K562 (cell line): ENCODE measurements at regions not wholly inside any gene's neighbourhood (a gene's known extent, or its start where the extent isn't known, plus 50 kb on each side); places are given as distances from the start of the nearest gene placed in this dataset.

Experiments
- ATAC-seq: fragments of 200-7000 bp; cut with Tn5 transposase; 3 replicates; pipeline ENCODE4 v1.9.1; 2020; ENCODE audit warnings: moderate library complexity
- BruUV-seq: library from RNA; stranded (reverse); fragments of 400-500 nt; replicated peaks from 2 replicates; lab custom pipeline; 2021; lab: Mats Ljungman, UMichigan
- CTCF ChIA-PET: fragments of 300-600 bp; formaldehyde crosslinking; extraction: SDS; loops from one replicate; lab custom pipeline; 2021; ENCODE audit warnings: low intra/inter-chr PET ratio; lab: Yijun Ruan, JAX
- POLR2A ChIA-PET: fragments of 300-600, 350-650 bp; sonication (Branson Sonifier 250); formaldehyde crosslinking; extraction: SDS; loops from one replicate; lab custom pipeline; 2021; ENCODE audit warnings: antibody characterized with exemption, inconsistent platforms; lab: Yijun Ruan, JAX
- DNase-seq, 4 experiments: peaks; one replicate each; pipeline versions ENCODE4 v3.0.0 to v3.0.0-alpha.2; 2011 to 2018; ENCODE audit warnings: low spot score in 3 of 4, mixed read lengths in 3 of 4; ENCODE audit errors: extremely low read depth in 1 of 4
- FAIRE-seq: peaks from 2 replicates; lab custom pipeline; 2011; peaks lifted over from hg19 to GRCh38; lab: Jason Lieb, UNC
- H2AFZ ChIP-seq: 2 replicates; pipeline ENCODE4 v1.6.0; 2011; ENCODE audit warnings: low read depth, low read length, control low read depth, inconsistent platforms
- H3K27ac ChIP-seq: fragments of 200-600 bp; 3 replicates; pipeline ENCODE4 v1.8.0; 2011; ENCODE audit warnings: low read depth, mild to moderate bottlenecking, control low read depth, inconsistent platforms, low read length, moderate library complexity, mixed read lengths; ENCODE audit errors: extremely low read depth
- H3K27me3 ChIP-seq, 2 experiments: fragments of 300-600 bp in 1 of 2; 2 replicates in 1 of 2; 3 replicates in 1 of 2; pipeline versions ENCODE4 v1.6.0 to v1.8.0; 2011; ENCODE audit warnings: inconsistent platforms in 2 of 2, low read length in 2 of 2, mild to moderate bottlenecking in 1 of 2, mixed read lengths in 1 of 2, moderate library complexity in 1 of 2; ENCODE audit not compliant: control insufficient read depth in 2 of 2, insufficient read depth in 2 of 2
- H3K36me3 ChIP-seq: fragments of 300-600 bp; 3 replicates; pipeline ENCODE4 v1.8.0; 2011; ENCODE audit warnings: mild to moderate bottlenecking, low read length, inconsistent platforms; ENCODE audit not compliant: control insufficient read depth, insufficient read depth
- H3K4me1 ChIP-seq, 2 experiments: fragments of 200-600 bp in 1 of 2; replicated peaks in 1 of 2; 2 replicates in 1 of 2; 3 replicates in 1 of 2; pipeline versions ENCODE4 v1.5.1 to v1.8.0; 2011; ENCODE audit warnings: inconsistent platforms in 2 of 2, low read length in 2 of 2, mild to moderate bottlenecking in 1 of 2, mixed read lengths in 1 of 2, moderate library complexity in 1 of 2; ENCODE audit not compliant: control insufficient read depth in 2 of 2, insufficient read depth in 2 of 2
- H3K4me2 ChIP-seq: 2 replicates; pipeline ENCODE4 v1.6.1; 2011; ENCODE audit warnings: low read length, control low read depth, inconsistent platforms, mixed read lengths; ENCODE audit not compliant: insufficient read depth
- H3K4me3 ChIP-seq: fragments of 200-600 bp; sonication (generic), shearing (Covaris generic); 2 replicates; pipeline ENCODE4 v1.5.1; 2016; ENCODE audit warnings: control low read depth, inconsistent platforms
- H3K79me2 ChIP-seq: fragments of 200-600 bp; 3 replicates; pipeline ENCODE4 v1.8.0; 2011; ENCODE audit warnings: low read length, inconsistent platforms; ENCODE audit not compliant: control insufficient read depth, insufficient read depth
- H3K9ac ChIP-seq, 2 experiments: 2 replicates each; pipeline versions ENCODE4 v1.6.0 to v1.6.1; 2011; ENCODE audit warnings: low read depth in 2 of 2, low read length in 2 of 2, control low read depth in 1 of 2, inconsistent platforms in 1 of 2, mild to moderate bottlenecking in 1 of 2, mixed read lengths in 1 of 2; ENCODE audit not compliant: insufficient read depth in 1 of 2
- H3K9me1 ChIP-seq: one replicate; pipeline ENCODE4 v1.6.0; 2011; ENCODE audit warnings: inconsistent platforms, mild to moderate bottlenecking, low read length, moderate library complexity; ENCODE audit not compliant: control insufficient read depth, insufficient read depth
- H3K9me3 ChIP-seq: replicated peaks from 2 replicates; pipeline ENCODE4 v1.5.1; 2011; ENCODE audit warnings: low read depth, low read length, inconsistent platforms; ENCODE audit not compliant: control insufficient read depth, insufficient read depth
- H4K20me1 ChIP-seq: replicated peaks from 2 replicates; pipeline ENCODE4 v1.6.1; 2011; ENCODE audit warnings: low read length, inconsistent platforms, mixed read lengths; ENCODE audit not compliant: control insufficient read depth, insufficient read depth
- ARID2 ChIP-seq: fragments of 450-650 bp; IDR thresholded peaks from 2 replicates; pipeline ENCODE4 v1.6.1; 2017; ENCODE audit warnings: antibody characterized with exemption, mild to moderate bottlenecking
- CEBPB ChIP-seq: fragments of 450-650 bp; IDR thresholded peaks from 2 replicates; pipeline ENCODE4 v1.6.1; 2016; ENCODE audit warnings: missing genetic modification characterization, missing compliant biosample characterization
- CREB1 ChIP-seq, 2 experiments: sonication (generic) in 1 of 2; formaldehyde crosslinking in 1 of 2; IDR thresholded peaks; 2 replicates each; pipeline versions ENCODE4 v1.6.1 to v1.8.0; 2012 to 2022; ENCODE audit warnings: inconsistent platforms in 1 of 2, mild to moderate bottlenecking in 1 of 2, missing genetic modification reagents in 1 of 2, moderate library complexity in 1 of 2
- HNRNPH1 ChIP-seq: fragments of 200-400 bp; formaldehyde crosslinking; optimal IDR thresholded peaks from 2 replicates; pipeline ENCODE3; 2017; ENCODE audit warnings: low read depth, mild to moderate bottlenecking, low read length, moderate library complexity
- HNRNPK ChIP-seq: fragments of 200-400 bp; formaldehyde crosslinking; IDR thresholded peaks from one replicate; pipeline ENCODE4 v1.6.1; 2018; ENCODE audit warnings: mild to moderate bottlenecking, low read depth, low read length; ENCODE audit not compliant: poor library complexity, severe bottlenecking
- KLF1 ChIP-seq: fragments of 450-650 bp; IDR thresholded peaks from 2 replicates; pipeline ENCODE4 v1.6.1; 2016; ENCODE audit warnings: missing genetic modification characterization, missing compliant biosample characterization
- RFX5 ChIP-seq: IDR thresholded peaks from 2 replicates; pipeline ENCODE4 v1.6.1; 2011; ENCODE audit warnings: low read depth, mild to moderate bottlenecking, improper control_type of control experiment, low read length
- SIN3B ChIP-seq: fragments of 450-650 bp; IDR thresholded peaks from 2 replicates; pipeline ENCODE4 v1.6.1; 2017; ENCODE audit warnings: low read depth, mild to moderate bottlenecking, moderate library complexity
- ZNF121 ChIP-seq: sonication (generic); formaldehyde crosslinking; conservative IDR thresholded peaks from 2 replicates; pipeline ENCODE4 v1.8.0; 2022; ENCODE audit warnings: missing genetic modification reagents
- WGBS: fragments of 100-300 bp; shearing (Covaris generic); methylation state at CpG from one replicate; pipeline ENCODE4 v1.1.6; 2016; ENCODE audit warnings: low coverage, mixed read lengths; ENCODE audit not compliant: insufficient coverage; ENCODE audit errors: missing lambda C conversion rate; 5-methylcytosine and 5-hydroxymethylcytosine counted together
- in situ Hi-C: fragments of 300-500 bp; cut with MboI; formaldehyde crosslinking; loops from 4 replicates; pipeline ENCODE4 v1.15.0; 2018; ENCODE audit warnings: inconsistent platforms, mixed read lengths
- intact Hi-C: fragments of 100-400 bp; cut with micrococcal nuclease; formaldehyde crosslinking; loops from 2 replicates; pipeline ENCODE4 v1.14.2; 2022
- TF ChIP-seq, protein P1 (sequence below): fragments of 250-450 bp; sonication (Bioruptor Pico); IDR thresholded peaks from 2 replicates; pipeline ENCODE4 v1.5.0; 2021
- TF ChIP-seq, protein P2 (sequence below), 2 experiments: fragments of 450-650 bp; formaldehyde crosslinking in 1 of 2; IDR thresholded peaks; 2 replicates each; pipeline versions ENCODE4 v1.4.0 to v1.6.1; 2014 to 2020; ENCODE audit warnings: mild to moderate bottlenecking in 2 of 2, borderline replicate concordance in 1 of 2, low read depth in 1 of 2

DNA sequence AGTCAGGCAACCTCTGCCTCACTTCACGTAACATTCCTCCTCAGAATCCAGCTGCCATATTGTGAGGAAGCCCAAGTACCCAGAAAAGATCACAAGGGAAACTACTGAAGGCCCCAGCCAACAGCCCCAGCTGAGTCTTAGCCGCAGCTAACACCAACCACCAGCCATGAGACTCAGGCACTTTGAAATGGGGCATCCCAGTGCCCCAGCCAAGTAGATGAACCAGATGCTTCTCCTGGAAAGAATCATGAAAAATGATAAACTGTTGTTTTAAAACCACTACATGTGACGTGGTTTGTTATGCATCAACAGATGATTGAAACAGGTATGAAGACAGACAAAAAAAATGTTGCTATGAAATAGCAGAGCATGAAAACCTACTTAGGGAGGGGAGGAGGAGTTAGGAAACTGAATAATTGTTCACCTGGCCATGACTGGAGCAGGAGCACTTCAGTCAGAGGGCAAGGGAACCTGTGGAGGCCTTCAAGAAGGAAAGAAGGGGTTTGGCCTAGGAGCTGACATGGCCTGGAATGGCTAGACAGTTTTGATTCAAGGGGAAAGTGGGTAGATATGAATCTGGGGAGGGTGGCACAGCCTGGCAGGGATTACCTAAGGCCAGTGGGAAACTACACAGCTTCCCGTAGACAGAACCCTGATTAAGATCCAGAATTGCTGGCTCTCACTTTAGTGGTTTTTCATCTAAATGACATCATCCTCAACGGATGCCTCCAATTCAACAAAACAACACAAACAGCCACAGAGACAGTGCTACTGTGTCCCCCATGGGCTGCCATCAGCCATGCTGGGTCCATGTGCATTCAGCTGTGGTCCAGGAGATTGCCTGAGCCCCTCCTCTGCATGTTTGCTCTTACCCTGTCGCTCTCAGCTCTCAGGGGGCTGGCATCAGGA lies 211.6 kb downstream of the SYK start:
- Histone ChIP-seq H3K4me3 (no peak overlapping the region), H3K79me2 (no peaks in the 10 kb centered on the region), H3K36me3 (no peaks in the 10 kb centered on the region), H3K4me1 (no peaks in the 10 kb centered on the region), H3K4me2 (no peak overlapping the region), H3K27me3 (no peaks in the 10 kb centered on the region; a peak in 1 of 5 replicates), H3K9me1 (no peaks in the 10 kb centered on the region), H3K27ac (no peak overlapping the region), H4K20me1 (no peaks in the 10 kb centered on the region), H3K9ac (no peak overlapping the region), H3K9me3 (no peaks in the 10 kb centered on the region), H2AFZ (no peak overlapping the region)
- in situ Hi-C loops (no loop called here), intact Hi-C loops (no loop called here)
- DNase-seq: no peak
- ChIA-PET CTCF (no interaction called here), POLR2A (no interaction called here)
- BruUV-seq: no TSS peak
- FAIRE-seq: no peak
- WGBS: 2% methylated on average over 6 of the region's 6 CpGs
- no peak for ATAC-seq
- TF ChIP-seq HNRNPK: no peak
- TF ChIP-seq SIN3B: no peak
- no peak for TF ChIP-seq KLF1 (tag)
- TF ChIP-seq ZNF121 (CRISPR knock-in tag): no peak
- TF ChIP-seq, protein P1, sequence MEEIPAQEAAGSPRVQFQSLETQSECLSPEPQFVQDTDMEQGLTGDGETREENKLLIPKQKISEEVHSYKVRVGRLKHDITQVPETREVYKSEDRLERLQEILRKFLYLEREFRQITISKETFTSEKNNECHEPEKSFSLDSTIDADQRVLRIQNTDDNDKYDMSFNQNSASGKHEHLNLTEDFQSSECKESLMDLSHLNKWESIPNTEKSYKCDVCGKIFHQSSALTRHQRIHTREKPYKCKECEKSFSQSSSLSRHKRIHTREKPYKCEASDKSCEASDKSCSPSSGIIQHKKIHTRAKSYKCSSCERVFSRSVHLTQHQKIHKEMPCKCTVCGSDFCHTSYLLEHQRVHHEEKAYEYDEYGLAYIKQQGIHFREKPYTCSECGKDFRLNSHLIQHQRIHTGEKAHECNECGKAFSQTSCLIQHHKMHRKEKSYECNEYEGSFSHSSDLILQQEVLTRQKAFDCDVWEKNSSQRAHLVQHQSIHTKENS (CRISPR knock-in tag): no peak
- TF ChIP-seq RFX5: no peak
- TF ChIP-seq CREB1 (IDR thresholded peaks at IDR 0.05): no peak
- TF ChIP-seq CREB1 (CRISPR knock-in tag; IDR thresholded peaks at IDR 0.05): no peak
- TF ChIP-seq, protein P2, sequence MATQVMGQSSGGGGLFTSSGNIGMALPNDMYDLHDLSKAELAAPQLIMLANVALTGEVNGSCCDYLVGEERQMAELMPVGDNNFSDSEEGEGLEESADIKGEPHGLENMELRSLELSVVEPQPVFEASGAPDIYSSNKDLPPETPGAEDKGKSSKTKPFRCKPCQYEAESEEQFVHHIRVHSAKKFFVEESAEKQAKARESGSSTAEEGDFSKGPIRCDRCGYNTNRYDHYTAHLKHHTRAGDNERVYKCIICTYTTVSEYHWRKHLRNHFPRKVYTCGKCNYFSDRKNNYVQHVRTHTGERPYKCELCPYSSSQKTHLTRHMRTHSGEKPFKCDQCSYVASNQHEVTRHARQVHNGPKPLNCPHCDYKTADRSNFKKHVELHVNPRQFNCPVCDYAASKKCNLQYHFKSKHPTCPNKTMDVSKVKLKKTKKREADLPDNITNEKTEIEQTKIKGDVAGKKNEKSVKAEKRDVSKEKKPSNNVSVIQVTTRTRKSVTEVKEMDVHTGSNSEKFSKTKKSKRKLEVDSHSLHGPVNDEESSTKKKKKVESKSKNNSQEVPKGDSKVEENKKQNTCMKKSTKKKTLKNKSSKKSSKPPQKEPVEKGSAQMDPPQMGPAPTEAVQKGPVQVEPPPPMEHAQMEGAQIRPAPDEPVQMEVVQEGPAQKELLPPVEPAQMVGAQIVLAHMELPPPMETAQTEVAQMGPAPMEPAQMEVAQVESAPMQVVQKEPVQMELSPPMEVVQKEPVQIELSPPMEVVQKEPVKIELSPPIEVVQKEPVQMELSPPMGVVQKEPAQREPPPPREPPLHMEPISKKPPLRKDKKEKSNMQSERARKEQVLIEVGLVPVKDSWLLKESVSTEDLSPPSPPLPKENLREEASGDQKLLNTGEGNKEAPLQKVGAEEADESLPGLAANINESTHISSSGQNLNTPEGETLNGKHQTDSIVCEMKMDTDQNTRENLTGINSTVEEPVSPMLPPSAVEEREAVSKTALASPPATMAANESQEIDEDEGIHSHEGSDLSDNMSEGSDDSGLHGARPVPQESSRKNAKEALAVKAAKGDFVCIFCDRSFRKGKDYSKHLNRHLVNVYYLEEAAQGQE (IDR thresholded peaks at IDR 0.05; ENCODE audit: borderline replicate concordance): no peak
- TF ChIP-seq, protein P2 (CRISPR knock-in tag; IDR thresholded peaks at IDR 0.05; ENCODE audit: low read depth): no peak
- TF ChIP-seq ARID2: no peak
- TF ChIP-seq HNRNPH1: no peak
- TF ChIP-seq CEBPB: no peak
